Omental fat pad (tissue), 3 donors: ENCODE measurements at regions not wholly inside any gene's neighbourhood (a gene's known extent, or its start where the extent isn't known, plus 50 kb on each side); places are given as distances from the start of the nearest gene placed in this dataset.

Experiments used
- ATAC-seq: fragments of 150-250 bp; one replicate; pipeline ENCODE4 v1.9.1; 2016; ENCODE audit warnings: mild to moderate bottlenecking, moderate library complexity; ENCODE audit not compliant: low FRiP score
- DNase-seq: peaks from one replicate; pipeline ENCODE4 v3.0.0-alpha.2; 2019; ENCODE audit warnings: low spot score
- CTCF ChIP-seq, 3 donors: fragments of 450-650 bp; IDR thresholded peaks; one replicate each; pipeline ENCODE4 v1.5.1; 2016 to 2017; ENCODE audit warnings: antibody characterized with exemption in 3 of 3, mild to moderate bottlenecking in 3 of 3, moderate library complexity in 2 of 3

- no peak for DNase-seq
- TF ChIP-seq CTCF (IDR thresholded peaks at IDR 0.05): no peak
Measured at GRCh38 chr11:106326087-106326486, 248.6 kb downstream of the AASDHPPT start.

GRCh38 chr11:106327134-106327533 is 249.7 kb downstream of the AASDHPPT start:
- no peak for TF ChIP-seq CTCF (IDR thresholded peaks at IDR 0.05)
- no peak for ATAC-seq
- DNase-seq: no peak

More at GRCh38 chr11:106326087-106326486, 248.6 kb downstream of the AASDHPPT start:
- ATAC-seq: no peak

- TF ChIP-seq CTCF (IDR thresholded peaks at IDR 0.05): no peak
- no peak for ATAC-seq
- DNase-seq: no peak
Measured at GRCh38 chr11:106327637-106328036, 250.2 kb downstream of the AASDHPPT start.

- DNase-seq (no peak), ATAC-seq (no peak)
- TF ChIP-seq CTCF (IDR thresholded peaks at IDR 0.05): no peak
Measured at GRCh38 chr11:106329273-106330018, 252.0 kb downstream of the AASDHPPT start.

- TF ChIP-seq CTCF (IDR thresholded peaks at IDR 0.05): no peak
- DNase-seq (no peak), ATAC-seq (no peak)
Measured at GRCh38 chr11:106331176-106331575, 253.7 kb downstream of the AASDHPPT start.

- ATAC-seq: no peak
- TF ChIP-seq CTCF (IDR thresholded peaks at IDR 0.05): no peak
- DNase-seq: no peak
Measured at GRCh38 chr11:106333678-106334077, 256.2 kb downstream of the AASDHPPT start.

- no peak for TF ChIP-seq CTCF (IDR thresholded peaks at IDR 0.05)
- ATAC-seq: no peak
- no peak for DNase-seq
Measured at GRCh38 chr11:106344394-106344793, 266.9 kb downstream of the AASDHPPT start.
